NCI-H524 treated with DMSO at 0.1 percent for 48 hours (cell line): ENCODE measurements at regions not wholly inside any gene's neighbourhood (a gene's known extent, or its start where the extent isn't known, plus 50 kb on each side); places are given as distances from the start of the nearest gene placed in this dataset.
A peak's percentile ranks its signal among the peaks of the same experiment; 100 is the strongest.
"Not testable (repeated sequence)": the region's sequence is repeated elsewhere in the genome, so short reads cannot be mapped to it uniquely, and the experiment has no call there.

ENCODE experiments used
- DNase-seq: peaks from one replicate; lab custom pipeline; 2025; lab: John Stamatoyannopoulos, UW

DNA sequence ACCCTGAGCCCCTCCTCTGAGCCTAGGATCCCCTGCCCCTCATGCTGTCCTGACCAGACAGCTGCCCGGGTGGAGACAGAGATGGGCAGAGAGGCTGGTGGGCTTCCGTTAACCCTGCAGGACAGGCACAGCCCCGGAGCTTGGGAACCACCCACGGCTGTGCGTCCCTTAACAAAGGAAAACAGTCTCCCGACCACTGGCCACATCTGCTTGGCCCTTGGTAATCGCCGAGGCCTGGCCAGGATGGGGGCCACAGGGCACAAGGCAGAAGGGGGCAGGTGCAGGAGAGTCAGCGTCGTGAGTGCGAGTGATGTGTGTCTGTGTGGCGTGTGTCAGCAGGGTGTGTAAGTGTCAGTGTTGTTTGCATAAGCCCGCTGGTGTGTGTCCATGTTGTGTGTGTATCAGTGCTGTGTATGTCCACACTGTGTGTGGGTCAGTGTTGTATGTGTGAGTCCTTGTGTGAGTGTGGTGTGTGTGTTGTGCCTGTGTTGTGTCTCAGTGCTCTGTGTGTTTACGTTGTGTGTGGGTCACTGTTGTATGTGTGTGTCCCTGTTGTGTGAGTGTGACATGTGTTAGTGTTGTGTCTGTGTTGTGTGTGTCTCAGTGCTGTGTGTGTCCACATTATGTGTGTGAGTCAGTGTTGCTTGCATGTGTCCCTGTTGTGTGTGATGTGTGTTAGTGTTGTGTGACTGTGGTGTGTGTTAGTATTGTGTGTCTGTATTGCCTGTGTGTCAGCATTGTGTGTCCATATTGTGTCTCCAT is 369.5 kb downstream of the BRD1 start:
- DNase-seq: no peak

GRCh38 chr22:49457146-49457545 is 370.5 kb downstream of the BRD1 start:
- DNase-seq: no peak

GRCh38 chr22:49455595-49455994 is 372.1 kb downstream of the BRD1 start:
- no peak for DNase-seq

- DNase-seq: no peak
These were observed 372.9 kb downstream of the BRD1 start for GRCh38 chr22:49454726-49455125.

- DNase-seq: no peak
These were observed 373.9 kb downstream of the BRD1 start for GRCh38 chr22:49453771-49454170.

- DNase-seq: not testable (repeated sequence)
These were observed 374.7 kb downstream of the BRD1 start for GRCh38 chr22:49453019-49453418.

GRCh38 chr22:49452362-49452946 is 375.2 kb downstream of the BRD1 start:
- no peak for DNase-seq

DNA sequence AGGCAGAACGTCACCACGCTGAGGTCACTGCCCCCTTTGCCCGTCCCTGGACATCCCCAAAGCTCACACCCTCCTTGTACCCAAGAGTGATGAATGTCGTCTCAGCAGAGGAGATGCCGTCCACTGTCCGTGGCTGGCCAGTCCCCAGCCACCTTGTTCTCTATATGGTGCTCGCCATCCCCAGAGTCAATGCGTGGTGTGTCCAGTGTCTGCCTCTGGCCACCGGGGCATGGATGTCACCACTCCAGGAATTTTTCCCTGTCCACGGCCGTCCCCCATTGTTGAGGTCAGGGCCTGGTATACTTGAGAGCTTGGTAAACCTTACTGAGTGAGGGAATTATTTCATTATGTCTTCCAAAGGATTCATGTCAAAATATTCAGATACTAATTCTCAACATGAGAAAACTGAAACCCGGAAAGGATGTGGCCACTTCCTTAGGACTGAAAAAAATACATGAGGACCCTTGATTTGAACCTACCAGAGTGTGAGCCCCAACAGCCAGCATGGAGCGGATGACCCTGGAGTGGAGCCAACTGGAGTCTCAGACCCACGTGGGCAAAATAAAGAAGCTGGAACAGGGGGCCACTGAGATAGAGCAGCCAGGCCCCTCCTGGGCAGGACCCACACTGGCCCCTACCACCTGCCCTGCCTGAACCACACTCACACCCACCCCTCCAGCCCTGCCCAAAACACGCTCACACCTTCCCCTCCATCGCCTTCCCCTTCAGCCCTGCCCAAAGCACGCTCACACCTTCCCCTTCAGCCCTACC is 376.4 kb downstream of the BRD1 start:
- no peak for DNase-seq

DNA sequence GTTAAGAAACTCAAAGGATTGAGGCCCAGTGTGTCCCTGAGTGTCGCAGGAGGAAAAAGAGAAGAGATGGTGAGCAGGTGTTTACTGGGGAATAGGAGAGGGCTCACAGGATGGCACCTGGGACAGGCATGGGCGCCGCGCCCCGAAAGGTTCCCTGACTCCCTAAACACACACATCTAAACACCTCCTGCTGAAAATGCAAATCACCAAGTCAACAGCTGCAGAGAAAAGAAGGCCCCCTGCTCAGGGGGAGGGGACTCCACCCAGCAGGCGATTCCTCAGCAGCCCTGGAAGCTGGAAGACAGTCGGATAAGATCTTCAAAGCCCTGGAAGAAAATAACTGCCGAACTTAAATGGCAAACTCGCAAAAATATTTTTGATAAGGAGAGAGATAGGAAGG is 377.2 kb downstream of the BRD1 start:
- peak; percentile 37 for DNase-seq

GRCh38 chr22:49449811-49450446 is 377.7 kb downstream of the BRD1 start:
- no peak for DNase-seq

GRCh38 chr22:49449377-49449776 is 378.3 kb downstream of the BRD1 start:
- no peak for DNase-seq

DNA sequence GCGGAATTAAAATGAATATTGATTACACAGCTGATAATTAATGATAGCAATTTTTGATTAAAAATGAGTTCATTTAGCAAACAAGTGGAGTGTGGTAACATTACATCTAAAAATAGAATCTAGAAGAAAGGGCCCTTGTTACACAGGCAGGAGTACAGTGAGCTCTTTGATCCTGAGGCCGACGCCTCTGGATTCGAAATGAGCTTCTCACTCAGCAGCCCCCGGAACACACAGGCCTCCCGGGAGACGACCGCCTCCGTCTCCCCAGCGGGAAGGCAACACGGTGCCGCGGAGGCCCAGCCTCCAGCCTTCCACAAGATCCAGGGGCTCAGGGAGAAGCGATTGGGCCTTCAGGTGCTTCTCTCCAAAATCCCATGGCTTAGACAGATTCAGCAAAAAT is 379.1 kb downstream of the BRD1 start:
- no peak for DNase-seq

- DNase-seq: no peak
These were observed 379.8 kb downstream of the BRD1 start for GRCh38 chr22:49447837-49448236.

- DNase-seq: no peak
These were observed 380.6 kb downstream of the BRD1 start for GRCh38 chr22:49446759-49447710.

DNA sequence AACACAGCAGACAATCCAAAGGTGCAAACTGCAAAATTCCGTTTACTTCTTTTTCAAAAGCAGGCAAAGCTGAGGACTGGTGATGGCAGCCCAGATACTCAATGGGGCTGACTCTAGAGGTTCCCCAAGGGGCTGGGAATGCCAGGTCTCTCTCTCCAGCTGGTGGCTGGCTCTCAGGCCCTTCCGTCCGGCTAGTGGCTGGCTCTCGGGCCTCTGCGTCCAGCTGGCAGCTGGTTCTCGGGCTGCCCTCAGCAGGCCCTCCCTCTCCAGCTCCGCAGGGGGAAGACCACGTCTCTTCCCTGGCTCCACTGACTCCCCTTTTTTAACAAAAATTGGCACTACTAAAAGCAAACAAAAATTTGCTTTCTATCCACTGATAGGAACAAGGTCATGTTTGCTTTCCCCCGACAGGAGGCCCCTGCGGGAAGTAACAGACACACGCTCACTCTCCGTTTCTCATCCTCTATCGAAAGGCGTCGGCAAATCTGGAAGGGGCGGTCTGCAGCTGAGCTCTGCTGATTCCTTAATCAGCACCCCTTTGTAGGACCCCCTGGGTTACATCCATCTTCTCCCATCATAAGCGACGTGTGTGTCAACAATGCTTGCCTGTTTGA is 381.4 kb downstream of the BRD1 start:
- DNase-seq: no peak

DNA sequence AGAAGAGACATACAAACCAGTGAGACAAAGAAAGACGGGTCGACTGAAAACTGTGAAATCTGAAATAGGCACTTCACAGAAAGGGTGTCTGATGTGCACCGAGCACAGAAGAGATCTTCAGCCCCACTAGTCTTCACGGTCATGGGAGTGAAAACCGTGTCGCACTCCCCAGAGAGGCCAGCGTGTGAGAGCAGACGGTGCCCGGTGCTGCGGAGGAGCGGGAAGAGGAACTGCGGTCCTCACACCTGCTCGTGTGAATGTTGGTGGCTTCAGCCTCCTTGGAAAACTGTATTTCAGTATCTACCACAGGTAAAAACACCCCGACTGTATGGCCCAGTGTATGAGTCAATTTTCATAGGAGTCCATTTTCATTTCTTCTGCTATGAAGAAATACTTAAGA is 382.9 kb downstream of the BRD1 start:
- no peak for DNase-seq

GRCh38 chr22:49440931-49441330 is 386.7 kb downstream of the BRD1 start:
- DNase-seq: no peak

- no peak for DNase-seq
These were observed 388.3 kb downstream of the BRD1 start for GRCh38 chr22:49439373-49439772.

DNA sequence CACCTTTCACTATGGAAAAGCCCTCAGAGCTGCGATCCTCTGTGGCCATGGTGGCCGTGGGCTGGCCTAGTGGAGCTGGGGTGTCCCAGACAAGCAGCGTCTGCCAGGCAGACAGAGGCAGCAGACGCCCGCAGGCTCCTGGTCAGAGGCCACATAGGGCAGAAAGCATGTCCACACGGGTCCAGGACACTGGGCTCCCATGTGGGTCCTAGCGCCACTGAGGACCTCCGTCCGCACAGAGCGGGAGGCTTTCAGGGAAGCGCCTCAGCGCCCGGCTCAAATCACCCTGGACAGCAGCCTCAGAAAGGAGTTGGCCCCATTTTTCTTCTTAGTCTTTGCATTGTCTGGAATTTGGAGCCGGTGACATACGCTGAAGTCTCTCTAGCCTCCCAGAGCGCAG is 389.7 kb downstream of the BRD1 start:
- DNase-seq: no peak

DNA sequence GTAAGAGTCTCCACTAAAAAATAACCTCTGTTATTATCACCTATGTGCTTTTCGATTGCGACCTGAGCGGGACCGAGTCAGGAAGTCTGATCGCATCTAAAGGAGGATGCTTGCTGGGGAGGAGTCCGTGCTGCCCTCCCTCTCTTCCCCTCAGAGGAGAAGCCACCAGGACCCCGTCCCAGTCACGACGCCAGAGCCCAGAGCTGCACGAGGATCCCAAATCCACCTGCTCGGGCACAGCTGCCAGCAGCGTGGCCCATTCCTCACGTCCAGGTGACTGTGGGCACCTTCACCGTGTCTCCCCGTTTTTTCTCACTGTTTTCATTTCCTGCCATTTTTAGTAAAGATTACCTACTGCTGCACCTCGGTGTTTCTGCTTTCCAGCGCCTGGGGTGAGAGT is 390.3 kb downstream of the BRD1 start:
- no peak for DNase-seq

- no peak for DNase-seq
These were observed 391.6 kb downstream of the BRD1 start for GRCh38 chr22:49436056-49436455.
